ENCODE measurements at regions not wholly inside any gene's neighbourhood (a gene's known extent, or its start where the extent isn't known, plus 50 kb on each side); places are given as distances from the start of the nearest gene placed in this dataset.

DNA sequence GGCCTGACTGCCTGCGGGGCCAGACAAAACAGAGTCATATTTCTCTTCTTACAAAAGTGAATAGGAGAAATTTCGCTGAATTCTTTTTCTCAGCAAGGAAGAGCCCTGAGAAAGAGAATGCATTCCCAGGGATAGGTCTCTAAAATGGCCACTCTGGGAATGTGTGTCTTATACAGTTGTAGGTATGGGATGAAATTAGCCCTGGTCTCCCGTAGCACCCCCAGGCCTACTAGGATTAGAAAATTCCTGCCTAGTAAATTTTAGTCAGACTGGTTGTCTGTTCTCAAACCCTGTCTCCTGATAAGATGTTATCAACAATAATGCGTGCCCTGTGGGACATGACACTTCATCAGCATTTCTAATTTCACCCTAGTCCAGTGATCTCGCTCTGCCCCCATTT, 920.1 kb downstream of the LTN1 start:
- dilution Hi-C loops (cut with MboI; ENCODE audit: extremely low pct_ligation_motif_present, low sequenced_read_pairs), result no loop called here
- Histone ChIP-seq H3K79me2 (ENCODE audit: control insufficient read depth, insufficient read depth, low read length) (no peaks in the 10 kb centered on the region), H2AFZ (ENCODE audit: control insufficient read depth, low read length) (no peak overlapping the region), H3K27me3 (ENCODE audit: control insufficient read depth, extremely low read depth, insufficient read depth, low read length) (no peaks in the 10 kb centered on the region), H3K9ac (ENCODE audit: control insufficient read depth, extremely low read depth, insufficient read depth, low read length) (no peak overlapping the region), H3K27ac (ENCODE audit: control insufficient read depth, insufficient read depth, low read length) (no peak overlapping the region), H3K36me3 (ENCODE audit: control insufficient read depth in 2 of 2, extremely low read depth in 1 of 2, insufficient read depth in 2 of 2, low read length in 2 of 2) (no peaks in the 10 kb centered on the region), H3K4me2 (ENCODE audit: control insufficient read depth, extremely low read depth, insufficient read depth, low read depth, low read length) (no peak overlapping the region), H4K20me1 (ENCODE audit: control insufficient read depth, extremely low read depth, insufficient read depth, low read length) (no peaks in the 10 kb centered on the region), H3K4me3 (ENCODE audit: control insufficient read depth in 2 of 3, extremely low read depth in 1 of 3, insufficient read depth in 2 of 3, low read depth in 1 of 3, low read length in 3 of 3) (no peak overlapping the region), H3K9me1 (ENCODE audit: control insufficient read depth, extremely low read depth, insufficient read depth, low read length) (no peaks in the 10 kb centered on the region), H3K9me3 (ENCODE audit: control insufficient read depth, low read depth, low read length) (no peaks in the 10 kb centered on the region), H3K4me1 (ENCODE audit: control insufficient read depth, extremely low read depth, insufficient read depth, low read length) (no peaks in the 10 kb centered on the region)
- TF ChIP-seq, protein P1, sequence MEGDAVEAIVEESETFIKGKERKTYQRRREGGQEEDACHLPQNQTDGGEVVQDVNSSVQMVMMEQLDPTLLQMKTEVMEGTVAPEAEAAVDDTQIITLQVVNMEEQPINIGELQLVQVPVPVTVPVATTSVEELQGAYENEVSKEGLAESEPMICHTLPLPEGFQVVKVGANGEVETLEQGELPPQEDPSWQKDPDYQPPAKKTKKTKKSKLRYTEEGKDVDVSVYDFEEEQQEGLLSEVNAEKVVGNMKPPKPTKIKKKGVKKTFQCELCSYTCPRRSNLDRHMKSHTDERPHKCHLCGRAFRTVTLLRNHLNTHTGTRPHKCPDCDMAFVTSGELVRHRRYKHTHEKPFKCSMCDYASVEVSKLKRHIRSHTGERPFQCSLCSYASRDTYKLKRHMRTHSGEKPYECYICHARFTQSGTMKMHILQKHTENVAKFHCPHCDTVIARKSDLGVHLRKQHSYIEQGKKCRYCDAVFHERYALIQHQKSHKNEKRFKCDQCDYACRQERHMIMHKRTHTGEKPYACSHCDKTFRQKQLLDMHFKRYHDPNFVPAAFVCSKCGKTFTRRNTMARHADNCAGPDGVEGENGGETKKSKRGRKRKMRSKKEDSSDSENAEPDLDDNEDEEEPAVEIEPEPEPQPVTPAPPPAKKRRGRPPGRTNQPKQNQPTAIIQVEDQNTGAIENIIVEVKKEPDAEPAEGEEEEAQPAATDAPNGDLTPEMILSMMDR (optimal IDR thresholded peaks at IDR 0.05 in 1 of 3, IDR thresholded peaks at IDR 0.05 in 1 of 3, conservative IDR thresholded peaks at IDR 0.05 in 1 of 3; ENCODE audit: extremely low read depth in 1 of 3, insufficient read depth in 2 of 3, low read length in 3 of 3), result no peak
- no peak for TF ChIP-seq EZH2 (IDR thresholded peaks at IDR 0.05; ENCODE audit: low read length)
- DNase-seq (ENCODE audit: low read depth, low spot score), result no peak
- FAIRE-seq, result no peak

- no peak for DNase-seq (ENCODE audit: low read depth, low spot score)
- H4K20me1 ChIP-seq (ENCODE audit: control insufficient read depth, extremely low read depth, insufficient read depth, low read length), result no peaks in the 10 kb centered on the region
- H3K4me2 ChIP-seq (ENCODE audit: control insufficient read depth, extremely low read depth, insufficient read depth, low read depth, low read length), result no peak overlapping the region
- dilution Hi-C loops (cut with MboI; ENCODE audit: extremely low pct_ligation_motif_present, low sequenced_read_pairs), result no loop called here
- TF ChIP-seq EZH2 (IDR thresholded peaks at IDR 0.05; ENCODE audit: low read length), result no peak
- TF ChIP-seq, protein P1 (optimal IDR thresholded peaks at IDR 0.05 in 1 of 3, IDR thresholded peaks at IDR 0.05 in 1 of 3, conservative IDR thresholded peaks at IDR 0.05 in 1 of 3; ENCODE audit: extremely low read depth in 1 of 3, insufficient read depth in 2 of 3, low read length in 3 of 3), result no peak
- FAIRE-seq, result no peak
- peaks cover 6% of the 10 kb centered on the region for H3K4me1 ChIP-seq (ENCODE audit: control insufficient read depth, extremely low read depth, insufficient read depth, low read length)
- no peak overlapping the region for H2AFZ ChIP-seq (ENCODE audit: control insufficient read depth, low read length)
- no peaks in the 10 kb centered on the region for H3K9me1 ChIP-seq (ENCODE audit: control insufficient read depth, extremely low read depth, insufficient read depth, low read length)
- H3K4me3 ChIP-seq (ENCODE audit: control insufficient read depth in 2 of 3, extremely low read depth in 1 of 3, insufficient read depth in 2 of 3, low read depth in 1 of 3, low read length in 3 of 3), result no peak overlapping the region
- no peak overlapping the region for H3K9ac ChIP-seq (ENCODE audit: control insufficient read depth, extremely low read depth, insufficient read depth, low read length)
- no peaks in the 10 kb centered on the region for H3K36me3 ChIP-seq (ENCODE audit: control insufficient read depth in 2 of 2, extremely low read depth in 1 of 2, insufficient read depth in 2 of 2, low read length in 2 of 2)
- no peaks in the 10 kb centered on the region for H3K27me3 ChIP-seq (ENCODE audit: control insufficient read depth, extremely low read depth, insufficient read depth, low read length)
- H3K79me2 ChIP-seq (ENCODE audit: control insufficient read depth, insufficient read depth, low read length), result no peaks in the 10 kb centered on the region
- H3K27ac ChIP-seq (ENCODE audit: control insufficient read depth, insufficient read depth, low read length), result no peak overlapping the region
- H3K9me3 ChIP-seq (ENCODE audit: control insufficient read depth, low read depth, low read length), result no peaks in the 10 kb centered on the region
These were observed 923.2 kb downstream of the LTN1 start for GRCh38 chr21:28069450-28069923.
